ENCODE measurements at regions not wholly inside any gene's neighbourhood (a gene's known extent, or its start where the extent isn't known, plus 50 kb on each side); places are given as distances from the start of the nearest gene placed in this dataset.

DNA sequence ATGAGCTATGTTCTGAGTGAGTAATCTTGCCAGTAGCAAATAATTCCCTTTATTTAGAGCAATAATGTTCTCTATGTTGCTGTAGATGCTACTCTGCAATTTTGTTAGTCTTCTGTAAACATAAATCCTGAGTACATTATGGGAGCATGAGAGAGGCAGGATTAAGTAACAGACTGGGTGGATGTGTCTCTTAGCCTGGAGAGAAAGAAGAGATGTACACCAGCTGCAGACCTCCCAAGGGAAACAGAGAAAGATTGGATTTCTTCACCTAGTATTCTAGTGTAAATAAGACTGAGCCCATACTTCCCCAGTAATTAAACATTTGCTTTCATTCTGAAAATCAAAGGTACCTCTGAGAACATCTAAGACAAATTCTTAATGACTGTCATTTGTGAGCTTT is 564.0 kb downstream of the TRHDE start:
- TF ChIP-seq POLR2A (IDR thresholded peaks at IDR 0.05; ENCODE audit: low read length), result no peak
- TF ChIP-seq GATA1 (IDR thresholded peaks at IDR 0.05; ENCODE audit: low read depth, low read length), result no peak

All from erythroblast (primary cell).